IMR-90 (cell line): ENCODE measurements at regions not wholly inside any gene's neighbourhood (a gene's known extent, or its start where the extent isn't known, plus 50 kb on each side); places are given as distances from the start of the nearest gene placed in this dataset.

Experiments
- ATAC-seq: fragments of 200-7000 bp; cut with Tn5 transposase; 2 replicates; pipeline ENCODE4 v1.9.1; 2020; ENCODE audit warnings: low read depth, mild to moderate bottlenecking, moderate library complexity
- BruUV-seq: library from RNA; stranded (reverse); fragments of 400-500 nt; replicated peaks from 2 replicates; lab custom pipeline; 2021; lab: Mats Ljungman, UMichigan
- CTCF ChIA-PET: fragments of 300-600 bp; formaldehyde crosslinking; extraction: SDS; loops from one replicate; lab custom pipeline; 2021; ENCODE audit warnings: antibody characterized with exemption; lab: Yijun Ruan, JAX
- POLR2A ChIA-PET: fragments of 300-600 bp; sonication (Branson Sonifier 250); formaldehyde crosslinking; loops from one replicate; lab custom pipeline; 2022; ENCODE audit warnings: antibody characterized with exemption; ENCODE audit not compliant: unreplicated experiment; lab: Charles Lee
- DNase-seq: peaks from one replicate; pipeline ENCODE4 v3.0.0; 2013
- H2AFZ ChIP-seq: replicated peaks from 2 replicates; pipeline ENCODE3; 2013; ENCODE audit warnings: low read length, mild to moderate bottlenecking; ENCODE audit not compliant: poor library complexity
- H2AK5ac ChIP-seq: 2 replicates; pipeline ENCODE4 v1.6.1; 2013; ENCODE audit warnings: low read depth, low read length, inconsistent platforms
- H2AK9ac ChIP-seq: replicated peaks from 2 replicates; pipeline ENCODE3; 2013; ENCODE audit warnings: mild to moderate bottlenecking, low read depth, low read length, moderate library complexity; ENCODE audit not compliant: poor library complexity
- H2BK120ac ChIP-seq: 2 replicates; pipeline ENCODE4 v1.6.1; 2013; ENCODE audit warnings: low read depth, low read length, inconsistent platforms
- H2BK15ac ChIP-seq: 3 replicates; pipeline ENCODE4 v1.6.1; 2013; ENCODE audit warnings: low read depth, low read length, inconsistent platforms
- H2BK20ac ChIP-seq: 2 replicates; pipeline ENCODE4 v1.6.1; 2013; ENCODE audit warnings: low read depth, mild to moderate bottlenecking, inconsistent platforms, low read length, moderate library complexity
- H2BK5ac ChIP-seq: 2 replicates; pipeline ENCODE4 v1.6.1; 2013; ENCODE audit warnings: mild to moderate bottlenecking, low read depth, low read length, inconsistent platforms; ENCODE audit not compliant: poor library complexity, severe bottlenecking
- H3K14ac ChIP-seq: replicated peaks from 2 replicates; pipeline ENCODE4 v1.6.1; 2013; ENCODE audit warnings: low read depth, low read length, inconsistent platforms
- H3K18ac ChIP-seq: 2 replicates; pipeline ENCODE4 v1.6.1; 2013; ENCODE audit warnings: low read depth, low read length, control low read depth
- H3K23ac ChIP-seq: 2 replicates; pipeline ENCODE4 v1.6.1; 2013; ENCODE audit warnings: low read depth, low read length, inconsistent platforms
- H3K27ac ChIP-seq: 2 replicates; pipeline ENCODE4 v1.5.1; 2013; ENCODE audit warnings: mild to moderate bottlenecking, control low read depth, low read length; ENCODE audit not compliant: insufficient read depth
- H3K27me3 ChIP-seq: 2 replicates; pipeline ENCODE4 v1.6.1; 2013; ENCODE audit warnings: low read length; ENCODE audit not compliant: control insufficient read depth, insufficient read depth
- H3K36me3 ChIP-seq: 2 replicates; pipeline ENCODE4 v1.6.1; 2013; ENCODE audit warnings: low read length, mixed read lengths; ENCODE audit not compliant: control insufficient read depth, insufficient read depth
- H3K4ac ChIP-seq: 2 replicates; pipeline ENCODE4 v1.6.1; 2013; ENCODE audit warnings: low read depth, low read length, inconsistent platforms
- H3K4me1 ChIP-seq: 2 replicates; pipeline ENCODE4 v1.6.1; 2013; ENCODE audit warnings: low read length, mixed read lengths; ENCODE audit not compliant: control insufficient read depth, insufficient read depth
- H3K4me2 ChIP-seq: 2 replicates; pipeline ENCODE4 v1.6.1; 2013; ENCODE audit warnings: low read depth, mild to moderate bottlenecking, control low read depth, low read length, moderate library complexity
- H3K4me3 ChIP-seq: 2 replicates; pipeline ENCODE4 v1.5.1; 2013; ENCODE audit warnings: low read depth, mild to moderate bottlenecking, control low read depth, low read length, moderate library complexity; ENCODE audit not compliant: insufficient read depth
- H3K56ac ChIP-seq: 2 replicates; pipeline ENCODE4 v1.6.1; 2013; ENCODE audit warnings: low read length, inconsistent platforms; ENCODE audit not compliant: insufficient read depth; ENCODE audit errors: extremely low read depth
- H3K79me1 ChIP-seq, 2 experiments: 2 replicates each; pipeline ENCODE4 v1.6.1; 2013; ENCODE audit warnings: low read length in 2 of 2, inconsistent platforms in 1 of 2, low read depth in 1 of 2
- H3K9ac ChIP-seq: 2 replicates; pipeline ENCODE4 v1.6.1; 2013; ENCODE audit warnings: low read depth, low read length, control low read depth
- H3K9me1 ChIP-seq: 2 replicates; pipeline ENCODE4 v1.6.1; 2013; ENCODE audit warnings: low read length, inconsistent platforms; ENCODE audit not compliant: insufficient read depth
- H3K9me3 ChIP-seq: 2 replicates; pipeline ENCODE4 v1.6.1; 2013; ENCODE audit warnings: low read length; ENCODE audit not compliant: control insufficient read depth, insufficient read depth
- H4K20me1 ChIP-seq: 2 replicates; pipeline ENCODE4 v1.6.1; 2013; ENCODE audit warnings: low read length, inconsistent platforms; ENCODE audit not compliant: insufficient read depth
- H4K5ac ChIP-seq: 2 replicates; pipeline ENCODE4 v1.6.1; 2013; ENCODE audit warnings: mild to moderate bottlenecking, low read depth, low read length, control low read depth
- H4K8ac ChIP-seq, 2 experiments: 2 replicates each; pipeline ENCODE4 v1.6.1; 2013; ENCODE audit warnings: low read depth in 2 of 2, low read length in 2 of 2, control low read depth in 1 of 2, inconsistent platforms in 1 of 2
- H4K91ac ChIP-seq: 2 replicates; pipeline ENCODE4 v1.6.1; 2013; ENCODE audit warnings: low read depth, low read length, inconsistent platforms; ENCODE audit not compliant: insufficient read depth
- BHLHE40 ChIP-seq: fragments of 150-350 bp; IDR thresholded peaks from 2 replicates; pipeline ENCODE4 v1.6.1; 2016; ENCODE audit warnings: mild to moderate bottlenecking, low read depth, low read length
- CEBPB ChIP-seq: IDR thresholded peaks from 2 replicates; pipeline ENCODE4 v1.6.1; 2012; ENCODE audit warnings: low read depth, low read length, improper control_type of control experiment
- CHD1 ChIP-seq: IDR thresholded peaks from 2 replicates; pipeline ENCODE4 v1.6.1; 2012; ENCODE audit warnings: low read depth, low read length, improper control_type of control experiment
- FOS ChIP-seq: fragments of 150-350 bp; IDR thresholded peaks from 2 replicates; pipeline ENCODE4 v1.6.1; 2016; ENCODE audit warnings: low read depth, low read length
- MAFK ChIP-seq: IDR thresholded peaks from 2 replicates; pipeline ENCODE4 v1.6.1; 2012; ENCODE audit warnings: low read depth, low read length, improper control_type of control experiment
- MAZ ChIP-seq: IDR thresholded peaks from 2 replicates; pipeline ENCODE4 v1.6.1; 2012; ENCODE audit warnings: low read depth, mild to moderate bottlenecking, low read length, improper control_type of control experiment, moderate library complexity, borderline replicate concordance
- NFE2L2 ChIP-seq: fragments of 150-350 bp; IDR thresholded peaks from 2 replicates; pipeline ENCODE4 v1.6.1; 2016; ENCODE audit warnings: low read depth, mild to moderate bottlenecking, low read length
- POLR2A ChIP-seq: IDR thresholded peaks from 2 replicates; pipeline ENCODE4 v1.6.1; 2012; ENCODE audit warnings: mild to moderate bottlenecking, low read depth, low read length
- RFX5 ChIP-seq: IDR thresholded peaks from 2 replicates; pipeline ENCODE4 v1.8.0; 2012; ENCODE audit warnings: low read depth, mild to moderate bottlenecking, low read length, moderate library complexity
- WGBS, 2 experiments: methylation state at CpG; one replicate each; pipeline versions ENCODE4 v1.1.5 to v1.1.7; 2013; ENCODE audit warnings: missing lambda C conversion rate in 2 of 2; ENCODE audit not compliant: insufficient read length in 1 of 2; ENCODE audit errors: extremely low coverage in 2 of 2; 5-methylcytosine and 5-hydroxymethylcytosine counted together
- dilution Hi-C: fragments of 300-500 bp; cut with HindIII; formaldehyde crosslinking; loops from one replicate; pipeline ENCODE4 v1.14.3; 2018; ENCODE audit warnings: low sequenced_read_pairs; ENCODE audit not compliant: unreplicated experiment
- in situ Hi-C: fragments of 300-500 bp; cut with MboI; formaldehyde crosslinking; loops from 3 replicates; pipeline ENCODE4 v1.14.3; 2019; ENCODE audit warnings: low sequenced_read_pairs, inconsistent platforms, mixed read lengths
- intact Hi-C: fragments of 100-400 bp; cut with micrococcal nuclease; formaldehyde crosslinking; loops from 2 replicates; pipeline ENCODE4 v1.10.0; 2022
- TF ChIP-seq, protein P1 (sequence below): conservative IDR thresholded peaks from 2 replicates; pipeline ENCODE4 v1.5.1; 2012; ENCODE audit warnings: mild to moderate bottlenecking, low read depth, low read length, improper control_type of control experiment

DNA sequence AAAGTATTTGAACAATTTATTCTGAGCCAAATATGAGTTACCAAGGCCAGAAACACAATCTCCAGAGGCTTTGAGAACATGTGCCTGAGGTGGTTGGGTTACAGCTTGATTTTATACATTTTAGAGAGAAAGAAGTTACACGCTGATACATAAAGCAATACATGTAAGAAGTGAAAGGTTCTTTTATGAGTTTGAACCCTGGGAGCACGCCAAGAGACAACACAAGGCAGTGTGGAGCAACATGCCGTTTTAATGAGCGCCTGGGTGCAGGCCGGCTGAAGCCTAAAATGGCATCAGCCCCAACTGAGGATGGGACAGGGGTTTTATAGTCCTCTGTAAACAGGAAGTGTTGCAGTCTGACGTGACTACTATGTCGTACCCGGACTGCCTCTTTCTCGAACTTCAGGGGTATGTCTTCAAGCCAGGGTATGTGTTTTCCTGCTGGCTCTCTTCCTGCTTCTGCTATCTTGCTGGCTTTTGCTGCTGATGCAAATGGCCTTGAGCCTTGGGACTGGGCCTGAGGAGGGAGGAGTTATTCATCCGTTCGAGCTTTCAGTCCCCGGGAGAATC is 193.7 kb downstream of the CYLC2 start:
- Histone ChIP-seq H3K9me1 (no peaks in the 10 kb centered on the region), H2BK15ac (no peak overlapping the region), H3K18ac (no peak overlapping the region), H2BK120ac (no peak overlapping the region), H3K27ac (no peak overlapping the region), H4K91ac (no peak overlapping the region), H2BK5ac (no peak overlapping the region), H2AK9ac (no peak overlapping the region), H4K20me1 (no peaks in the 10 kb centered on the region), H3K23ac (no peak overlapping the region), H3K4me2 (no peak overlapping the region), H3K14ac (no peak overlapping the region), H3K9ac (no peak overlapping the region), H2AFZ (no peak overlapping the region), H2AK5ac (no peak overlapping the region), H3K79me1 (no peaks in the 10 kb centered on the region), H4K8ac (no peak overlapping the region), H3K36me3 (no peaks in the 10 kb centered on the region), H3K9me3 (peaks cover 10% of the 10 kb centered on the region; the same call in 1 of the 2 replicates), H2BK20ac (no peak overlapping the region), H4K5ac (no peak overlapping the region), H3K4ac (no peak overlapping the region), H3K27me3 (no peaks in the 10 kb centered on the region), H3K4me1 (no peaks in the 10 kb centered on the region), H3K4me3 (no peak overlapping the region), H3K56ac (no peak overlapping the region)
- TF ChIP-seq CEBPB: no peak
- TF ChIP-seq FOS: no peak
- TF ChIP-seq MAZ: no peak
- TF ChIP-seq CHD1: no peak
- no peak for TF ChIP-seq NFE2L2
- no peak for TF ChIP-seq BHLHE40
- no peak for TF ChIP-seq RFX5
- no peak for TF ChIP-seq POLR2A
- TF ChIP-seq MAFK: no peak
- TF ChIP-seq, protein P1, sequence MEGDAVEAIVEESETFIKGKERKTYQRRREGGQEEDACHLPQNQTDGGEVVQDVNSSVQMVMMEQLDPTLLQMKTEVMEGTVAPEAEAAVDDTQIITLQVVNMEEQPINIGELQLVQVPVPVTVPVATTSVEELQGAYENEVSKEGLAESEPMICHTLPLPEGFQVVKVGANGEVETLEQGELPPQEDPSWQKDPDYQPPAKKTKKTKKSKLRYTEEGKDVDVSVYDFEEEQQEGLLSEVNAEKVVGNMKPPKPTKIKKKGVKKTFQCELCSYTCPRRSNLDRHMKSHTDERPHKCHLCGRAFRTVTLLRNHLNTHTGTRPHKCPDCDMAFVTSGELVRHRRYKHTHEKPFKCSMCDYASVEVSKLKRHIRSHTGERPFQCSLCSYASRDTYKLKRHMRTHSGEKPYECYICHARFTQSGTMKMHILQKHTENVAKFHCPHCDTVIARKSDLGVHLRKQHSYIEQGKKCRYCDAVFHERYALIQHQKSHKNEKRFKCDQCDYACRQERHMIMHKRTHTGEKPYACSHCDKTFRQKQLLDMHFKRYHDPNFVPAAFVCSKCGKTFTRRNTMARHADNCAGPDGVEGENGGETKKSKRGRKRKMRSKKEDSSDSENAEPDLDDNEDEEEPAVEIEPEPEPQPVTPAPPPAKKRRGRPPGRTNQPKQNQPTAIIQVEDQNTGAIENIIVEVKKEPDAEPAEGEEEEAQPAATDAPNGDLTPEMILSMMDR: no peak
- 53% methylated on average over 3 of the region's 12 CpGs; no CpG with 5 or more reads in 1 of the 2 experiments for WGBS, 2 experiments
- BruUV-seq: no TSS peak
- DNase-seq (no peak), ATAC-seq (no peak)
- ChIA-PET CTCF (no interaction called here), POLR2A (no interaction called here)
- in situ Hi-C loops: no loop called here
- dilution Hi-C loops: no loop called here
- intact Hi-C loops: no loop called here
